ENCODE measurements at regions not wholly inside any gene's neighbourhood (a gene's known extent, or its start where the extent isn't known, plus 50 kb on each side); places are given as distances from the start of the nearest gene placed in this dataset.
"Not testable (repeated sequence)": the region's sequence is repeated elsewhere in the genome, so short reads cannot be mapped to it uniquely, and the experiment has no call there.

GRCh38 chr15:96053031-96053780 is 277.3 kb upstream of the NR2F2 start:
- ATAC-seq (no peak), DNase-seq (no peak)

GRCh38 chr15:96053781-96054428 is 276.6 kb upstream of the NR2F2 start:
- DNase-seq: no peak

GRCh38 chr15:96054621-96055020 is 275.9 kb upstream of the NR2F2 start:
- ATAC-seq: no peak
- DNase-seq: no peak

More at GRCh38 chr15:96053781-96054428, 276.6 kb upstream of the NR2F2 start:
- ATAC-seq: no peak

GRCh38 chr15:96058103-96058851 is 272.2 kb upstream of the NR2F2 start:
- DNase-seq (no peak), ATAC-seq (no peak)

GRCh38 chr15:96058852-96059103 is 271.7 kb upstream of the NR2F2 start:
- ATAC-seq, DNase-seq: not testable (repeated sequence)

GRCh38 chr15:96060591-96060990 is 269.9 kb upstream of the NR2F2 start:
- ATAC-seq, DNase-seq: not testable (repeated sequence)

- DNase-seq (no peak), ATAC-seq (no peak)
Measured at GRCh38 chr15:96064351-96064756, 266.1 kb upstream of the NR2F2 start.

- DNase-seq: no peak
- no peak for ATAC-seq
Measured at GRCh38 chr15:96066126-96066525, 264.4 kb upstream of the NR2F2 start.

GRCh38 chr15:96066852-96067495 is 263.5 kb upstream of the NR2F2 start:
- no peak for ATAC-seq
- no peak for DNase-seq

- ATAC-seq: no peak
- no peak for DNase-seq
Measured at GRCh38 chr15:96067677-96068076, 262.8 kb upstream of the NR2F2 start.

- DNase-seq: no peak
- no peak for ATAC-seq
Measured at GRCh38 chr15:96068897-96069296, 261.6 kb upstream of the NR2F2 start.

- no peak for DNase-seq
- ATAC-seq: no peak
Measured at GRCh38 chr15:96070636-96071035, 259.9 kb upstream of the NR2F2 start.

GRCh38 chr15:96072821-96073220 is 257.7 kb upstream of the NR2F2 start:
- DNase-seq (no peak), ATAC-seq (no peak)

GRCh38 chr15:96073908-96074307 is 256.6 kb upstream of the NR2F2 start:
- DNase-seq (no peak), ATAC-seq (no peak)

- ATAC-seq: no peak
- DNase-seq: no peak
Measured at GRCh38 chr15:96075895-96076294, 254.6 kb upstream of the NR2F2 start.

GRCh38 chr15:96076350-96076749 is 254.2 kb upstream of the NR2F2 start:
- ATAC-seq: no peak
- DNase-seq: no peak

GRCh38 chr15:96079041-96079440 is 251.5 kb upstream of the NR2F2 start:
- no peak for DNase-seq
- ATAC-seq: no peak

GRCh38 chr15:96079882-96080281 is 250.6 kb upstream of the NR2F2 start:
- no peak for ATAC-seq
- DNase-seq: no peak

- no peak for ATAC-seq
- no peak for DNase-seq
Measured at GRCh38 chr15:96086164-96086563, 244.3 kb upstream of the NR2F2 start.

- DNase-seq (no peak), ATAC-seq (no peak)
Measured at GRCh38 chr15:96087180-96087884, 243.2 kb upstream of the NR2F2 start.

GRCh38 chr15:96088650-96089049 is 241.8 kb upstream of the NR2F2 start:
- DNase-seq: no peak
- ATAC-seq: no peak

- ATAC-seq (no peak), DNase-seq (no peak)
Measured at GRCh38 chr15:96089405-96090058, 241.0 kb upstream of the NR2F2 start.
